ENCODE measurements at regions not wholly inside any gene's neighbourhood (a gene's known extent, or its start where the extent isn't known, plus 50 kb on each side); places are given as distances from the start of the nearest gene placed in this dataset.
"Not testable (repeated sequence)": the region's sequence is repeated elsewhere in the genome, so short reads cannot be mapped to it uniquely, and the experiment has no call there.

- DNase-seq (ENCODE audit: low read depth in 2 of 3, low spot score in 2 of 3): no peak
Observed at GRCh38 chr13:104532132-104532531, 1465.9 kb upstream of the SLC10A2 start.

- no peak for DNase-seq (ENCODE audit: low read depth in 2 of 3, low spot score in 2 of 3)
Observed at GRCh38 chr13:104530741-104531140, 1464.5 kb upstream of the SLC10A2 start.

GRCh38 chr13:104526561-104526960 is 1460.3 kb upstream of the SLC10A2 start:
- DNase-seq (ENCODE audit: low read depth in 2 of 3, low spot score in 2 of 3): no peak

- DNase-seq (ENCODE audit: low read depth in 2 of 3, low spot score in 2 of 3): no peak
Observed at GRCh38 chr13:104525467-104525866, 1459.2 kb upstream of the SLC10A2 start.

- DNase-seq (ENCODE audit: low read depth in 2 of 3, low spot score in 2 of 3): no peak
Observed at GRCh38 chr13:104522235-104523072, 1456.2 kb upstream of the SLC10A2 start.

GRCh38 chr13:104510422-104510821 is 1444.2 kb upstream of the SLC10A2 start:
- no peak for DNase-seq (ENCODE audit: low read depth in 2 of 3, low spot score in 2 of 3)

- DNase-seq (ENCODE audit: low read depth in 2 of 3, low spot score in 2 of 3): not testable (repeated sequence)
Observed at GRCh38 chr13:104493502-104493901, 1427.3 kb upstream of the SLC10A2 start.

GRCh38 chr13:104491916-104492315 is 1425.7 kb upstream of the SLC10A2 start:
- no peak for DNase-seq (ENCODE audit: low read depth in 2 of 3, low spot score in 2 of 3)

GRCh38 chr13:104487006-104487405 is 1420.8 kb upstream of the SLC10A2 start:
- no peak for DNase-seq (ENCODE audit: low read depth in 2 of 3, low spot score in 2 of 3)

GRCh38 chr13:104485571-104485970 is 1419.4 kb upstream of the SLC10A2 start:
- no peak for DNase-seq (ENCODE audit: low read depth in 2 of 3, low spot score in 2 of 3)

GRCh38 chr13:104483631-104484030 is 1417.4 kb upstream of the SLC10A2 start:
- DNase-seq (ENCODE audit: low read depth in 2 of 3, low spot score in 2 of 3): no peak

GRCh38 chr13:104477261-104477660 is 1411.0 kb upstream of the SLC10A2 start:
- DNase-seq (ENCODE audit: low read depth in 2 of 3, low spot score in 2 of 3): no peak

GRCh38 chr13:104473936-104474335 is 1407.7 kb upstream of the SLC10A2 start:
- no peak for DNase-seq (ENCODE audit: low read depth in 2 of 3, low spot score in 2 of 3)

GRCh38 chr13:104466016-104466415 is 1399.8 kb upstream of the SLC10A2 start:
- no peak for DNase-seq (ENCODE audit: low read depth in 2 of 3, low spot score in 2 of 3)

- DNase-seq (ENCODE audit: low read depth in 2 of 3, low spot score in 2 of 3): no peak
Observed at GRCh38 chr13:104461049-104461448, 1394.8 kb upstream of the SLC10A2 start.

- DNase-seq (ENCODE audit: low read depth in 2 of 3, low spot score in 2 of 3): no peak
Observed at GRCh38 chr13:104460554-104460953, 1394.3 kb upstream of the SLC10A2 start.

GRCh38 chr13:104450006-104450405 is 1383.8 kb upstream of the SLC10A2 start:
- DNase-seq (ENCODE audit: low read depth in 2 of 3, low spot score in 2 of 3): no peak

GRCh38 chr13:104447348-104447747 is 1381.1 kb upstream of the SLC10A2 start:
- no peak for DNase-seq (ENCODE audit: low read depth in 2 of 3, low spot score in 2 of 3)

GRCh38 chr13:104442536-104442935 is 1376.3 kb upstream of the SLC10A2 start:
- DNase-seq (ENCODE audit: low read depth in 2 of 3, low spot score in 2 of 3): no peak

- no peak for DNase-seq (ENCODE audit: low read depth in 2 of 3, low spot score in 2 of 3)
Observed at GRCh38 chr13:104436555-104436954, 1370.3 kb upstream of the SLC10A2 start.

GRCh38 chr13:104431895-104432294 is 1365.7 kb upstream of the SLC10A2 start:
- DNase-seq (ENCODE audit: low read depth in 2 of 3, low spot score in 2 of 3): no peak

- no peak for DNase-seq (ENCODE audit: low read depth in 2 of 3, low spot score in 2 of 3)
Observed at GRCh38 chr13:104426435-104426834, 1360.2 kb upstream of the SLC10A2 start.

GRCh38 chr13:104422668-104423067 is 1356.5 kb upstream of the SLC10A2 start:
- DNase-seq (ENCODE audit: low read depth in 2 of 3, low spot score in 2 of 3): no peak
